Stimulated activated CD8-positive, alpha-beta memory T cell treated with anti-CD3 and anti-CD28 coated beads, Interleukin-7, amount 100 ng/mL, for 48 hours (primary cell): ENCODE measurements at regions not wholly inside any gene's neighbourhood (a gene's known extent, or its start where the extent isn't known, plus 50 kb on each side); places are given as distances from the start of the nearest gene placed in this dataset.

ENCODE experiments used
- DNase-seq, 2 donors: peaks; one replicate each; pipeline ENCODE4 v3.0.0-alpha.2; 2020; ENCODE audit warnings: low read depth in 1 of 2; ENCODE audit errors: extremely low read depth in 1 of 2

DNA sequence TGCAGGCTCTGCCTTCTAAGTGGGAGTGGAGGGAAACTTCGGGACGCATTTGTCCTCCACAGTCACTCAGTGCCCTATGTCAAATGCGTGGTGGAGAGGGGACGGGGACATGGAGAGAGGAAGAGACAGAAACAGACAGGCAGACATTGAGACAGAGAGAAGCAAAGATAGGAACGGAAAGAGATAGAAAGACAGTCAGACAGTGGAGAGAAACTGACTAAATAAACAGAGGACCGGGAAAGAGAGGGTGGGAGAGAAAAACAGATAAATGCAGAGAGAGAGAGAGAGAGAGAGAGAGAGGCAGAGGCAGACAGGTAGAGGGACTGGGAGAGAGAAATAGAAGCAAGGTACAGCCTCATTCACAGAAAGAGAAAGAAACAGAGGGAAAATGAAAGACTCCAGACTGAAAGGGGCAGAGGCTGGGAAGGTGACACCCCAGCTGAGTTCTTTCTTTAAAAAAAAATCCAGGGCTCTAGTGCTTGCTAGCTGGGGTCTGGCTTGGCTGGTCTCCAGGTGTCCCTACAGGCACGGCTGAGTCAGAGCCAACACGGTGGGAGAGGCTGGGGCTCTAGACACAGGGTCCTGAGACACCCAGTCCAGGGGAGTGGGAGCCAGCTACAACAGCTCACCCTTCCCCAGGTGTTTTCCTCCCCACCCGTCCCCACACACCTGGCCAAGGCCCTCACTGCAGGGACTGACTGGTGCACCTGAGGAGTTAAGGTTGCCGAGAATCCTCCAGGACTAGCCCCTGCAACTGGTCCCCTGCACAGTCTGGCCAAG, 506.1 kb upstream of the PROK2 start:
- no peak for DNase-seq

GRCh38 chr3:72289692-72290071, 504.7 kb upstream of the PROK2 start:
- DNase-seq = no peak

GRCh38 chr3:72288955-72289691, 504.2 kb upstream of the PROK2 start:
- DNase-seq = no peak

DNA sequence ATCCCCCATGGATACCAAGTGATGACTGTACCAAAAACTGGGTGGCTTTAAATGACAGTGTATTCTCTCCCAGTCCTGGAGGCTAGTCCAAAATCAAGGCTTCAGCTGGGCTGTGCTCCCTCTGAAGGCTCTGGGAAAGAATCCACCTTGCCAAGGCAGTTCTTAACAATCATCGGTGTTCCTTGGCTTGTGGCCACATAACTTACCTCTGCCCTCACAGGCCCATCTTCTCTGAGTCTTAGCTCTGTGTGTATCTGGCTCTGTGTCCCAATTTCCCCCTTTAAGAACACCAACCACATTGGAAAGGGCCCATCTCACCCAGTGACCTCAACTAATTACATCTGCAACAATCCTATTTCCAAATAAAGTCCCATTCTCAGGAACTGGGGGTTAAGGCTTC, 503.0 kb upstream of the PROK2 start:
- DNase-seq = no peak

- no peak for DNase-seq
These were observed 500.6 kb upstream of the PROK2 start for GRCh38 chr3:72285502-72285901.

- DNase-seq = no peak
These were observed 499.5 kb upstream of the PROK2 start for GRCh38 chr3:72284471-72284870.

GRCh38 chr3:72282918-72283317, 498.0 kb upstream of the PROK2 start:
- no peak for DNase-seq

- no peak for DNase-seq
These were observed 496.6 kb upstream of the PROK2 start for GRCh38 chr3:72281551-72281950.

GRCh38 chr3:72280876-72281275, 495.9 kb upstream of the PROK2 start:
- DNase-seq = no peak

DNA sequence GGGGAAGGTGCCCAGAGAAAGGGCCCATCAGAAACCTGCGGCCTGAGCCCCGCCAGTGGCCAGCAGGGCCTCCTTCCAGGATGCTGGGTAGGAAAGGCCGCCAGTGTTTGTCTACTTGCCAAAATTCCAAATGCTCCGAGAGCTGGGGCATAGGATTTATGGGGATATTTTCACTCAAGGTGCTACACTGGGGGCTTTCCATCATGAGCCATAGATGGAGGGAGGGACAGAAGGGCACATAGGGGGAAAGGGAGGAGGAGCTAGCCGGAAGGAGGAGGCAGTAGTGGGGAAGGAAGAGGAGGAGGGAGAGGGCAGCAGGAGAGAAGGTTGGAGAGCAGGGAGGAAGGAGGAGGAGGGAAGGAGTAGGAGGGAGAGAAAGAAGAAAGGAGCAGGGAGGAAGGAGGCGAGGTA, 494.7 kb upstream of the PROK2 start:
- DNase-seq = no peak

- no peak for DNase-seq
These were observed 494.2 kb upstream of the PROK2 start for GRCh38 chr3:72279068-72279604.

DNA sequence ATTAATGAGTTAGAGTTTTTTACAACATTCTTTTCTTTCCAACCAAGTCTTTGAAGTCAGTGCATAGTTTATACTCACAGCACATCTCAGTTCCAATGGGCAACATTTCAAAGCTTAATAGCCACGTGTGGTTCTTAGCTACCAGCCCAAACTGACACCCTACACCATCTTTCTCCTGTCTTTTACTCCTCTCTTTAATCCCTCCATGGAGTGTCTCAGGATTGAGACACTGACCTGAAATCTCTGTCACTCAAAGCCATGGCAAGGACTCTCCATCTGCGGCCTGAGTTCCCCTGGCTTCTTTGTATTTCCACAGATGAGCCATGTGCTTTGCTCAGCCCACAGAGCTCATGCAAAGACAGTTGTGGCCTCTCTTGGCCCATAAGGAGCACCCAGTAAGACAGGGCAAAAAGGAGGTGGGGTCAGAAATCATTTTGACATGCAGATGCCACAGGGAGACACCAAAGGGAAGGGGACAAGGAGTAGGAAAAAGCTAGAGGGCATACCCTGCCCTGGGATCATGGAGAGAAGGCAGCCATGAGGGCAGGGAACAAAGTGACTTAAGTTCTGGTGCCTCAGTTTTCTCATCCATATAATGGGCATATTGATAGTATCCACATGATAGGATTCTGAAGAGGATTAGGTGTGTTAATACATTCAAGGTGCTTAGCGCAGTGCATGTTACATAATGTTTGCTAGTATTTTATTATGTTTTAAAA, 493.6 kb upstream of the PROK2 start:
- no peak for DNase-seq

GRCh38 chr3:72277710-72278109, 492.8 kb upstream of the PROK2 start:
- no peak for DNase-seq

DNA sequence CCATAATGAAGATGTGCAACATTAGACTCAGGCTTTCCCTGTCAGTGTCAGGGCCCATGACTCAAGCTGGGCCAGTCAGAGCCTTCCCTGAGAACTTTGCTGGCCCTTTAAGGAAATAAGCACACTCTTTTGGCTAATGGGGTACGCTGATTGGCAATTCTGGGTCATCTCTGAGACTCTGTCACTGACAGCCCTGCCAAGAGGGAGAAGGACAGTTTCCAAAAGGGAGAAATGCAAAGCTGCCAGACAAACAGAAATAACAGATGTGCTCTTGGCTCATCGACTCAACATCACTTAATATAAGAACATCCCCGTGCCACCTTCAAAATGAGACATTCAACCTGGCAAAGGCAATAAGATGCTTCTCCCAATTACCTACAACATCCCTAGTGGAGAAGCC, 491.9 kb upstream of the PROK2 start:
- DNase-seq = no peak

DNA sequence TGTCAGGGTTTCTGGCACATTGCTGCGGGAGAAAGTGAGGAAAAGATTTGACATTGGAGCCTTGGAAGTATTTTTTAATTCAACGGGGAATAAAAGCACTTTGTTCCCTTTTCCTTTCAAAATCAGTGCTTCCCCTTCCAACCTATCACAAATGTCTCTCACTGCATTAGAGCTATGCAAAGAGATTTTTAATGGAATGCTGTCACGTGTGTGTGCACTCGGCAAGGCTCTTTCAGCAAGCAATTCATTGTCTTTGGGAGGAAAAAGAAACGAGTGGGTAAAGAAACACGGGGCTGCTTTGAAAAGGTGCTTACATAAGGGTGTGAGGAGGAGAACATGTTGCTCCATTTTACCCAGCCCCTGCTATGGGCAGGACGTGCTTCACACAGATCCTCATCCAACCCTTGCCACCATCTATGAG, 490.4 kb upstream of the PROK2 start:
- DNase-seq = no peak

GRCh38 chr3:72274493-72275330, 489.8 kb upstream of the PROK2 start:
- DNase-seq = no peak

DNA sequence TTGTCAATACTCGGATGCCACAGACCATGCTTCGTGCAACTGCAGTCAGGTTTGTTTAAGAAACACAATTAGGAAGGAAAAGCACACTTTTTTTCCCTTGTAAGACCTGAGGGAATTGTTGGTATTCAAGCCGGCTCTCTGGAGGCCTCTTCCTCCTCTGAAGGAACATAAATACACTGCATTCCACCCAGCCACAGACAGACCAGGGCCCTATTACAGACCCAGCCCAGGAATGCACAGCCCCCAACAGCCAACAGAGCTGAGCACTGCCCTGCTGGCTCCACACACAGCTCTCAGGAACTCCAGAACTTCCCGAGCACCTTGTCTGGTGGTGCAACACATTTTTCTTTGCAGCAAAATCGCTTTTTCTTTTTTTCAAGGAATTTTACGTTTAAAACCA, 488.7 kb upstream of the PROK2 start:
- no peak for DNase-seq

GRCh38 chr3:72272356-72272755, 487.4 kb upstream of the PROK2 start:
- DNase-seq = no peak

GRCh38 chr3:72271923-72272322, 487.0 kb upstream of the PROK2 start:
- DNase-seq = no peak

GRCh38 chr3:72271216-72271615, 486.3 kb upstream of the PROK2 start:
- DNase-seq = no peak

DNA sequence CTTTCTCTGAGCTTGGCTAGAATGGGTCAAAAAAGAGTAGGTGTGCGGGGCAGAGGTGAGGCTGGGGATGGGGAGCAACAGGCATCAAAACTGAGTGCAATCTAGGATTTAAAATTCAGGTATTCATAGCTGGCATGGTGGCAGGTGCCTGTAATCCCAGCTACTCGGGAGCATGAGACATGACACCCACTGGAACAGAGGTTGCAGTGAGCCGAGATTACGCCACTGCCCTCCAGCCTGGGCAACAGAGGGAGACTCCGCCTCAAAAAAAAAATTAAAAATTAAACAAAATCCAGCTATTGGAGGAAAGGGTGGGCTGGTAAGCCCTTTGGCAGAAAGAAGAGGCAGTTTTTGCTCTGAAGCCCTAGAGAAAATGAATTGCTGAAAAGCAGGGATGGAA, 485.8 kb upstream of the PROK2 start:
- no peak for DNase-seq
